ENCODE measurements at regions not wholly inside any gene's neighbourhood (a gene's known extent, or its start where the extent isn't known, plus 50 kb on each side); places are given as distances from the start of the nearest gene placed in this dataset.

DNA sequence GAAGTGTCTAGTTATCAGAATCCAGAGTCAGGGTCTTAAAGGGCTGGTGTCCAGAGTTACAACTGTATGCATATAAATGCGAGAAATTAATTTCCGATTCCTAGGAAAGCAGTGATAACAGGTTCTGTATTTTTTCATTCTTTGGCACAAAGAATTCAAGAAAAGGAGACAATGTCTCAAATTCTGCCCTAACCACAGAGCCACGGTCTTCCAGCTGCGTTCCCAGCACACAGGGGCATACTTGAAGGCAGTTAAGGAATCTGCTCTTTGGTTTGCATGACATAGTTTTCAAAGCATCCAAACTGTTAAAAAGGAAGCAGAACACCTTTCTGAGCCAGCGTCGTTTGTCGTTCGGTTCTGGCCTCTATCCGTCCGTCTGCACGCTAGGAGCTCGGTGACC is 416.9 kb upstream of the MKI67 start:
- DNase-seq (ENCODE audit: extremely low read depth in 1 of 2, low read depth in 1 of 2) = no peak

DNA sequence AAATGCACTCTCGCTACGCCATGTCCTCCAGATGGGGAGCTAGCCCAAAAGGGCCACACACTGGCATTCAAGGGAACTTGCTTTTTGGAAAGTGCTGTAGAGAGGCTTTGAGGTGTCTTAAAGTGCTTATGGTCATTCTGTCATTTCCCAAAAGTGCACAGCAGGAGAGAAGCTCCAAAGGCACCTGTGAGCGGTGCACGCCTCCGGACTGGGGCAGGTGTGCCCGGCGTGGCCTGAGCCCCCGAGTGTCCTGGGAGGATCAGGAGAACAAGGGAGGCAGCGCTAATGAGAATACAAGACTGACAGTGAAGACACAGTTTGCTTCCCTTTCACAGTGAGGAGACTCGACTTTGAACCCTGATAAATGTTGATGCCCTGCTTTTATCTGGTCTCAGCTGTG is 419.0 kb upstream of the MKI67 start:
- no peak for DNase-seq (ENCODE audit: extremely low read depth in 1 of 2, low read depth in 1 of 2)

DNA sequence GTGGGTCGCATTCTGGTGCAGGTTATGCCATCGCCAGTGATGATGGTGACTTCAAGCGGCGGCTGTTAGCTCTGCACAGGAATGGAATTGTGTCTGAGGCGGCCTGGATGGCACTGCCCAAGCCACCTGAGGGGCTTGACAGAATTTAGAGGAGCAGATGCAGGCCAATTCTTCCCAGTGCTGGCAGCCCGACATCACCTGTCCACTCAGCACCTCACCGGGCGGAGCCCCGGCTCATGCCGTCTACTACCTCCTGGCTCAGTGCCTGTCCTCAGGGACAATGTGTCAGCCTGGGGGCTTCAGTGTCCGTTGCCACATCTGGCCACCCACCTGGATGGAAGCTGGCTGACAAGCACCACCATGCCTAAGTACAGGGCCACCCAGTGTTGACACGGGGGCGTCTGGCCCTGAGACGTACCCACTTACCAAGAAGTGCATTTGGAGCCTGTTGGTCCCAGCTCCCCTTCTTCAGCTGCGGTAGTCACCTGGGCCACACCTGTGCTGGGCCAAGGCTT is 420.5 kb upstream of the MKI67 start:
- no peak for DNase-seq (ENCODE audit: extremely low read depth in 1 of 2, low read depth in 1 of 2)

DNA sequence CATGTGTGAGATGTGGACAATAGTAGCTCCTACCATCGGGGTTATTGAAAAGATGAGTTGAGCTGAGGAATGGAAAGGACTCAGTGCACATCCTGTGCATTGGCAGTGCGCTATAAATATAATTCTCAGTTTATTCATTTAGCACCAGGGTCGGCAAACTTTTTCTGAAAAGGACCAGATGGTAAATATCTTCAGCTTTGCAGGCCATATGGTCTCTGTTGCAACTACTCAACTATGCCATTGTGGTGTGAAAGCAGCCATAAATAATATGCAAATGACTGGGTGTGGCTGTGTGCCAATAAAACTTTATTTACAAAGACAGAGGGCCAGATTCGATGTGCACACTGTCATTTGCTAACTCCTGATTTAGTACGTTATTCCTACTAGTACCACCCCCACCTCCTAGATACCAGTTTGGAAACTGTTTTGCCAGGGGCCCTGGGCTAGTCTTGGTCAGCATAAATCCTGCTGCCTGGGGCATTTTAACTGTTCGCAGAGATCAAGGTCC is 422.9 kb upstream of the MKI67 start:
- DNase-seq (ENCODE audit: extremely low read depth in 1 of 2, low read depth in 1 of 2) = no peak

DNA sequence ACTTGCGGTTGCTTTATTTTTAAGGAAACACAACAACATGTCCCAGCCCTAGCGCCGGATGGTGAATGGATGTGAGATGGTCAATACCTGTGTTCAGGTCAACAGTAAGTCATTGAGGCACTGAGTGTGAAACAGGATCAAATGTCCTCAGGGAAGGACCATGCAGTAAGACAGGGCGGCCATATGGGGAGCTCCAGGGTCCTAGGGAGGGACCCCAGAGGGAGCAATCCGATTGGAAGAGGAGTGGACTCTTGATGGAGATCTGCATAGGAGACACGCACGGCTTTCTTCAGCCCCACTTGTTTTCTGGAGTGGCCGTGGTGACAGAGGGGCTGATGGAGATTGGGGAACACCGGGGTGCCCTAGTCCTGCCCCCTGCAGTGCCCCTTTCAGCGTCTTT is 423.8 kb upstream of the MKI67 start:
- DNase-seq (ENCODE audit: extremely low read depth in 1 of 2, low read depth in 1 of 2) = no peak

DNA sequence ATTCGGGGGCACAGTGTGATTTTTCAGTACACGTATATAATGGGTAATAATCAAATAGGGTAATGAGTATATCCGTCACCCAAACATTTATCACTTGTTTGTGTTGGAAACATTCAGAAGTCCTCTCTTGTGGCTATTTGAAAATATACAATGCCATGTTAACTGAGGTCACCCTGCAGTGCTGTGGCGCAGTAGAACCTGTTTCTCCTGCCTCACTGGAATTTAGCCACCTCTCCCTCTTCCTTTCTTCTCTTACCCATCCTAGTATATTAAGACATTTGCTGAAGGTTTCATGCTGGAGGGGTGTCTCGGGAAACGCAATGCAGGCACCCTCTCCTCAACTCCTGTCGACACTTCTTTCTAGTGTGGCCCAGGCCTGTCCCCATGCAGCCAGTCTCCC is 425.3 kb upstream of the MKI67 start:
- DNase-seq (ENCODE audit: extremely low read depth in 1 of 2, low read depth in 1 of 2) = no peak

DNA sequence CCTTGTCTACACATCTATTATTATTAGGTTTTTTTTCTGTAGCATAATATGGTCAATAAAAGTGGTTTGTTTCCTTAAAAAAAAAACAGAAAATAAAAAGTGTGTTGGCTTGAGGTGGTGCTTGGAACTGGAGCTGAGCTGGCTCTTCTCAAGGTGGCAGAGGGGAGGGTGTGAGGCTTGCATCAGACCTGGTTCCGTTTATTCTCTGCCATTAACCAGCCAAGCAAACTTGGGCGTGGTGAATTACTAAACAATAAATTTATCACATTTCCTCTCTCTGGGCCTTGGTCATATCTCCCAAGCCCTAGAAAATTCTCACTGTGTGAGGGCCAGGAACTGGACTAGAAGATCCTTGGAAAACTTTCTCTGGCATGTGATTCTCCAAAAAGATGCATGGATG is 427.5 kb upstream of the MKI67 start:
- no peak for DNase-seq (ENCODE audit: extremely low read depth in 1 of 2, low read depth in 1 of 2)

DNA sequence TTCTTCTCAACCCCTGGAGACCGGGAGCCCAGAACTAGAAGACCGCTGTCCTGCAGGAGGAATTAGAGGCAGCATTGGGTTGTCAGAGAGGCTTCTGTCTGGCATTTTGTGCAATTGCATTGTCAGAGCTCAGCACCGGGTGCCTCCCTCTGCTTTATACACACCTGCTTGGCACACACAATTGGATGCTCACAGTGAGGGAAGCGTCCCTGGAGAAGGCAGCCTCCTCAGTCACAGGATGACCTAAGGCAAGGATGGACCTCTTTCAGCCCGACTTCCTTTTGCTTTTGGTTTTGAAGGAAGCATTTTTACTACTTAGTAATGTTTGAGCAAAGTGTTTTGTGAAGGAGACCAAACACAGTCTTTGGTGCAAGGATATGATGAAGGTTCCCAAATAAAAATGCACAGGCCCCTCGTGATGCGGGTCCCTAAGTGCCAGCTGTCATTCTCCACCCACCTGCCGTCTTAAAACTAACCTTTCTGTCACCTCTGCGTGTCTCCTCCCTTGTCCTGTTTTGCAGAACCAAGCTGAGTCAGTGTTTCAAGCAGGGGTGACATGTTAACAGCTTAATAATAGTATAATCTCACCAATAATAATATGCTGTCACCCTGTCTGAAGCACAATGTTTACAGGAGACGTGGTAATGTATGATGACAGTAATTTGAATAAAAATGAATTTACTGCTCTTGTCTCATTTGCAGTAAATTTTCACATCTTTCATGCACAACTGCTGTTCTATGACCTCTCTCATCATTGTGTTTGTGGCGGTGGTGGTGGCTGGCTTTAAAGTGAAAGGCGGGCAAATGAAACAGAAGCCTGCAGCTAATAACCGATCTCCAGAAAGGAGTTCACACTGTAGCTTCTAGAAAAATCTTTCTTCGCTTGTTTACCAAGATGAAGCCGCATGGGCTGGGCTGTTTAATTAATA is 430.2 kb upstream of the MKI67 start:
- no peak for DNase-seq (ENCODE audit: extremely low read depth in 1 of 2, low read depth in 1 of 2)

DNA sequence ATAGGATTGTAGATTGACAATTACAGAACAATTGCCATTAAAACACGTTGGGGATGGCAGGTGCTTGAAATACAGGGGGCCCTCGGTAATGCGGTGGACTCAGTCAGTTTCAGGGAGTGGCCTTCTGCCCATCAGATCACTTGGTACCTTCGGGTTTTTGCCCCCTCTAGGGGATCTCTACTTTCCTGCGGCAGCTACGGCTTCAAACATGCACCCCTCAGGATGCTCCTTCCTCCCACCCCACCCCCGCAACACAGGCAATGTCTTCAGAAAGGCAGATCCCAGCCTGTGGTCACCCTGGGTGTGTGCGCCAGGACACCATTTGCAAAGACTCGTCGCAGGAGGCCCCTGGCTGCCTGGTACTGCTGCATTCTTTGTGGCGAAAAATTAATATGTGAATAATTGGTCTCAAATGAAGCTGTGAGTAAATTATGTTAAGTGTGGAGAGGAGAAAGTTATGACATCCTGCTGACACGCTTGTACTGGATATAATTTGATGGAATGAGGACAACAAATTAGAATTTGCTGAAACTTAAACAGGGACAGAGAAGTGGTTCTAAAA is 431.0 kb upstream of the MKI67 start:
- no peak for DNase-seq (ENCODE audit: extremely low read depth in 1 of 2, low read depth in 1 of 2)

DNA sequence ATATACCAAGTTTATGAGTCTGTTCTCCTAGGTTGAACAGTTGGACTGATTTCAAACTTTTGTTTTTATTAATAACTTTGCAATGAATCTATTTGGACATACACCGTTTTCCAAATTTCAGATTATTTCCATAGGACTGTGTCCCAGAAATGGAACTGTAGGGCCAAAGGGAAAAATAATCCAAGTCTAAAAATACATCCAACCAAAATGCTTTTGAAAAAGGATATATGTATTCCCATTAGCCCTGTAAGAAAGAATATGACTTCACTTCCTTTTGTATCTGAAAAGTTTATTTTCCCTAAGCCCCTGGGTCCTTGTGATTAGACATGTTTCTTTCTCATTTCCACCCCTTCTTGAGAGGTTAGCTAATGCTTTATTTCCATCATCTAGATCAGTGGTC is 434.2 kb upstream of the MKI67 start:
- DNase-seq (ENCODE audit: extremely low read depth in 1 of 2, low read depth in 1 of 2) = no peak

DNA sequence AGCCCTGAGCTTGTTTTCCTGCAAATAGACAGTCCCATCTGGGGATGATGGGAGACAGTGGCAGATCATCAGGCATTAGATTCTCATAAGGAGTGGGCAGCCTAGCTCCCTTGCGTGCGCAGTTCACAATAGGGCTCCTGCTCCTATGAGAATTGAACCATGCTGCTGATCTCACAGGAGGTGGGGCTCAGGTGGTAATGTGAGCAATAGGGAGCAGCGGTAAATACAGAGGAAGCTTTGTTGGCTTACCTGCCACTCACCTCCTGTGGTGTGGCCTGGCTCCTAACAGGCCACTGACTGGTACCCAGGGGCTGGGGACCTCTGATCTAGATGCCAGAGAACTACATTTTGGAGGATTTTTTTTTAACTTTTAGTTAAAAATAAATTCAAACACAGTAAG is 434.8 kb upstream of the MKI67 start:
- no peak for DNase-seq (ENCODE audit: extremely low read depth in 1 of 2, low read depth in 1 of 2)

DNA sequence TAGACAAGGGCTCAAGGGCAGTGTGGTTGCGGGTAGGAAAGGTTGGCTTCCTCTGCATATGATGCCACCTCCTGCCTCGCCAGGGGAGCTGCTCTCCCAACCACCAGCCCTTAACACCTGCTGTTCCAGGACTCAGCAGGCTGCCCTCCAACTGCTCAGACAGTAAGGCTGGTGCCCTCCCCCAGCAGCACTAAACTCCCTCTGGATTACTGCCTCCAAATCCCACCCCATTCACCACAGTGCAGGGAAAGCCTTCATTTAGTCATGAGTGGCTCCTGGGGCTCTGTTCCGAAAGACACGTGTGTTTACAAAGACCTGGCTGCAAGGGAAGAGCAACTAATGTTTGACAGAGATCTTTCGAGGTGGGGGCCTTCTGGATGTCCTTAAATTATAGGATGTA is 437.2 kb upstream of the MKI67 start:
- no peak for DNase-seq (ENCODE audit: extremely low read depth in 1 of 2, low read depth in 1 of 2)

DNA sequence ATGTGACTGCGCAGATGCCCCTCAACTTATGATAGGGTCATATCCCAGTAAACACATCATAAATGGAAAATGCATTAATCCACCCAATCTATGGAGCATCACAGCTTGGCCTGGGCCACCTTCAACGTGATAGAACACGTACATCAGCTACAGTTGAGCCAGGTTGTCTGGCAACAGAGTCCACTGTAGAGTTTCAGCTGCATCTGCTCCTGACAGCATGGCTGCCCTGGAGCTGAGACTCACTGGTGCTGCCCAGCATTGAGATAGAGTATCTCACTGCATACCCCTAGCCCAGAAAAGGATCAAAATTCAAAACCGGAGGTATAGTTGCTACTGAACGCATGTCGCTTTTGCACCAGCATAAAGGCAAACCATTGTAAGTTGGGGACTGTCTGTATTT is 437.7 kb upstream of the MKI67 start:
- no peak for DNase-seq (ENCODE audit: extremely low read depth in 1 of 2, low read depth in 1 of 2)

DNA sequence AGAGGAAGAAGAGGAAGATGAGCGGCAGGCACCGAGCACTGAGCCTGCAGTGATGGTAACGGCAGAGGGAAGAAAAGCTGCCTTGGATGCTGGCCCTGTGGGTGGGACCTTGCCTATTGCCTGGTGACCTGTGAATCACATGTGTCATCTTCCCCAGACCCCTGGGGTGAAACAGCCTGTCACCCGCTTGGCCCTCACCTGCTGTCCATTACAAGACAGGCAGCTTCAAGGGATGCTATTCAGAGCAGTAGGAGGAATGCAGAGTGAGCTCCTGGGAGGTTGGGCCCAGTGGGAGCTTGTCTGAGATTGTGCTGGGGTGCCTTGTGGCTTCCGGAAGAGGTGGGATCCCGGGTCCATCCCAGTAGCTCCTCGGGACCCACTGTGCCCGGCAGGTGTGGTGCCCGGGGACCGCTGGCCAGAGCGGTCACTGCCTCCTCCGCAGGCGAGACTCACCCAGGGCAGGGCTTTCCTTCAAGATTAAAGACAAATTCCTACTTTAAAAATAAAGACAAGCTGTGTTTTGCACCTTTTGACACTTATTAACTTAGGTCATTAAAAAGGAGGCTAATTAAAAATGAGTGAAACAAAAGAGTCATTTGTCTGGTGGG is 440.2 kb upstream of the MKI67 start:
- no peak for DNase-seq (ENCODE audit: extremely low read depth in 1 of 2, low read depth in 1 of 2)

DNA sequence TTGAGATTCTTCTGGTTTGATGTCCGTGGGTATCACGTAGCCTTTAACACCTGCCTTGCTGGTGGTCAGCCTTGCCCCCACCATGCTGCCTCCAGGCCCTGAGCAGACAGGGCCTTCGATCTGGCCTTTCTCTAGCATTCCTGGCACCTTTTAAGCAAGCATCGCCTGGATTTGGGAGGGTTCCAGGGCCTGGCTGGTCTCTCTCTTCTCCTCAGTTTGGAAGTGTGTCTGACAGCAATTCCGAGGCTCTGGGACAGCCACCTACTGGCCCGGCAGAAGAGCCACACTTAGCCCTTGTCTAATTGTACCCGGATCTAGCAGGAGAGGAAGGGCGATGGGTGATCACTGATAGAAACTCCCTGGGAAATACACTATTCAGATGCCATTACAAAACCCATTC is 441.3 kb upstream of the MKI67 start:
- DNase-seq (ENCODE audit: extremely low read depth in 1 of 2, low read depth in 1 of 2) = no peak

DNA sequence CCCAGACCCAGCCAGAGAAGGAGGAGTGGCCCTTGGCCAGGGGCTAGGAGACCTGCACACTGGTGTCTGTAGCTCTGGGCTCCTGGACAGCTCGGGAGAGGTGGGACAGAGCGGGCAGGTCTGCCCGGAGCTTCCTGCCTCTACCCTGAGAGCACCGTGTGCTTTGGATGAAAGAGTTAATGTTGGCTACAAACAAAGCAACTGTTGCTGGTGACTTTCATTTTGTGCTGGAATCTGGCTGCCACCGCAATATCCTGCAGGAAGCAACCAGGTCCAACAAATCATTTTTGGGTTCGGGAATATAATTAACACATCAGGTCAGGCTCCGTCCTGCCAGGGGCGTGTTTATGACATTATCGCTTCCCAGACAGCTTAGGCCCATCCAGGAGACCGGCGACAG is 441.8 kb upstream of the MKI67 start:
- no peak for DNase-seq (ENCODE audit: extremely low read depth in 1 of 2, low read depth in 1 of 2)

DNA sequence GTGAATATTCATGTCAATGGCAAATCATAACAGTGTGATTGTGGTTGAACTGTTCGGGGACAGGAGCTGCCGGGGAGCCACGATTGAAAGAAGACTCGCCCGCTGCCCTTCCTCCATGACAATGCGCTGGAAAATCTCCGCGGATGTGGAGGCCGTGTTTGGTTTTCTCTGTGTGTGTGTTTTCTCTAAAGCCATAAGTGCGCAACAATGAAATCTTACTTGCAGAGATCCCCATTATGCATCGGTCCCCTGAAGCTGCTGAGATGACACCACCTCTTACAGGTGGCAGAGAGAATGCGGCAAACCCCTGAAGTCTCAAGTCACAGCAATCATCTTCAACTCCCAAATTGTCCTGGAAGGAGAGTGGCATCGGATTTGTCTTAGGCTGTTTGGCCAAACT is 442.3 kb upstream of the MKI67 start:
- DNase-seq (ENCODE audit: extremely low read depth in 1 of 2, low read depth in 1 of 2) = no peak

DNA sequence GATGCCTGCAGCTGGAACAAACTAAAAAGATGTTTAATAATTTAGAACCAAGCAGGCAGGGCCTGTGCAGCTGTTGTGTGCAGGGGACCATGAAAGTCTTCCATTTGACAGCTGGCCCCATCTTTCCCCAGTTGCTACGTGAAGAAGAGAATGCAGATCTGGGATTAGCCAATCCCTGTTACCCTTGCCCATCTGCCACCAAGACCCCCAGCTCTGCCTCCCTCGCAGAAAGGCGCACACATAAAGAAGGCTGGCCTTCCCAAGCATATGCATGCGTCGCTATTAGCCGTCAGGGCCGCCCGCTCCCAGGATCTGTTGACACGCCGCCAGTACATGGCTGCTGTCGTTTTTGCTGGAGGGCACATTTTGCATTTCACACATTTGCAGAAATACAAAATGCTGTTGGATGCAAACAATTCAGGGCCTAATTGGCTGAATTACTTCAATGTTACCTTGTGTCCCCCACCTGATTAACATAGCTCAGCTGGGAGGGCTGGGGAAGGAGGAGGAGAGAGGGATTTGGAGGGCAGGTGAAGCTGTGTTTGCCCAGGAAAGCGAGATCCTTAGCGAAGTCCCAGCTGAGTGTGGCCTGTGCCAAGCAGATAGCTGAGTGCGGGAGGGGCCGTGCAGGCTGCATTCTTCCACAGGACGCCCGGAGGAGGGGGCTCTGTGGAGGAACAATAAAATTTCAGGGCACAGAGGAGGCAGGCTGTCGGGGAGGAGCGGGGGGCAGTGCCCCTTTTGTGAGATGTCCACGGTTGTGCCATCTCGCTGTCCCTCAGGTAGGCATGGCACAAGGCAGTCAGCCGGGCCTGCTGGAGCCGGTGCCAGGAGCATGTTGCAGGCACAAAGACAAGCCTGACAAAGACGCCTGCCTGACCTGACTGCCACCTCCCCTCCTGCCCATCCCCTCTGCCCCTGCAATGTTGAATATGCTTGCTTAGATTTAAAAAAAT is 443.0 kb upstream of the MKI67 start:
- no peak for DNase-seq (ENCODE audit: extremely low read depth in 1 of 2, low read depth in 1 of 2)

DNA sequence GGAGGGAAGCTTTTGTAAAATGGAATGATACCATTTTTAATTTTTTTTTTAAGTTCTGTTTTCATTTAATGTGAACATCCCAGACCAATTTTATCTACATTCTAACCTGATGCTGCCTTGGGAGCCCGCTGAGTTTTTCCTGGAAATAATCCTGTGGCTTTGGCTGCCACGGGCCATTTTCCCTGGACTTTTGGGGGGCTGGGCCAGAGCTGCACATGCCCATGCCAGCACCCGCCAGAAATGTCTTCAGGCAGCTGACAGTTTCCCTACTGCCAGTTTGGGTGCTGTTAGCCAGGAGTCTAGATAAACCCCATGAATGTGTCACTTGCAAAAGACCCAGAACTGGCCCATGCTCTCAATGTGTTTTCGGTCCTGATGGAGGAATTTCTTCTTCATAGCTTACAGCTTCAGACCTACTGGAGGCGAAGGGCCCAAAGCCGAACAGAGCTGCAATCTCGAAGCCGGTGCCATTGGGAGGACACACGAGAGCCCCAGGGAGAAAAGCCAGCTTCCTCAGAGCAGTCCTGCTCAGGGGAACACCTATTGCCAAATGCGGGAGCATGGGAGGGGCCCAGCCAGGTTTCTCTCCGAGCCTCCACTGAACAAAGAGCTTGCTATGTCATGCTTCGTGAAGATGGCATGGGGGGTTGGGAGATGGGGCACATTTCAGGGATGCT is 444.2 kb upstream of the MKI67 start:
- no peak for DNase-seq (ENCODE audit: extremely low read depth in 1 of 2, low read depth in 1 of 2)

DNA sequence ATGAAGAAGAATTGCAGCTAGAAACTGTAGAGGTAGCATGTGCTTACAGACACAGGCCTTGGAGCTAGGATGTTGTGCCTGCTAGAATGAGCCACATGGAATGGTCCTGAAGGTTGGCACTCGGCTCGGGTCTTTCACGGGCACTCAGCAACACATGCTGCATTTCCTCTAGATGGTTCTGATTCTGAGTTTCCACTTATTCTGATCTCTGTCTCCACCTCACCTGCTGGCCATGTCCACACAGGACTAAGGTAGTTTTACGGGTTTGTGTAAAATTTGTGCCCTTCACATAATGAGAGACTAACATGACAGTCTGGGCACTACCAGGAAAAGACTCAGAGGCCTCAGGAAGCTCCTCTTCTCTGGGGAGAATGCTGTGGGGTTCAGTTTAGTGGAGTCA is 444.8 kb upstream of the MKI67 start:
- DNase-seq (ENCODE audit: extremely low read depth in 1 of 2, low read depth in 1 of 2) = no peak

Measured in stimulated activated CD8-positive, alpha-beta memory T cell treated with anti-CD3 and anti-CD28 coated beads, Interleukin-7, amount 100 ng/mL, for 48 hours (primary cell).